ENCODE measurements at regions not wholly inside any gene's neighbourhood (a gene's known extent, or its start where the extent isn't known, plus 50 kb on each side); places are given as distances from the start of the nearest gene placed in this dataset.

DNA sequence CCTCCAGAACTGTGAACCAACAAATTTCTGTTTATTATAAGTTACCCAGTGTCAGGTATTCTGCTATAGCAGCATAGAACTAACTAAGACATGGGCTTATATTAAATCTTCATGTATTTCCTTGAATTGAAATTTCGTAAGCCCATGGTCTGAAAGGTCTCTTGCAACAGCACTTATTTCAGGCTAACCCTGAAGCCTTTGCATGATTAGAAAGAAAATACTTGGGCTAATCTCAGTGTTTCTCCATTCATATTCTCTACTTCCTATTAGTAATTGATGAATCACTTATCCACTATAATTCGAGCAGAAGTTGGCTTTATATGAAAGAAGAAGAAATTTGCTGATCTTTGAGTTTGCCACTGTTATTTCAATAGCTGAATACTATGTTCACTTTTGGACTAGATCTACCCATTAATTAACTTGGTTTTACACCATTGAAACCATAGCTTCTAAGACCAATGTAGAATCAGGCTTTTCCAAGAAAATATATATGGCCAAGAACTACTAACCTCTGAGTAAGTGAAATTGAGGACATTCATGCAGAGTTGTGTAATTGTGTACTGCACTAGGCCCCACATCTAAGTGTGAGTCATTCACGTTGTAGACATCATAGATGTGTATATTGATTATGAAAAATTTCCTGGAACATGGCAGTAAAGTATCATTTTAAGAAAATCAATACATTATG lies 731.6 kb downstream of the SOCS6 start:
- Mint-ChIP-seq H3K4me1 (ENCODE audit: low read depth) (no peaks in the 10 kb centered on the region), H3K27me3 (ENCODE audit: low read depth) (no peaks in the 10 kb centered on the region), H3K9me3 (peaks cover 10% of the 10 kb centered on the region), H3K36me3 (ENCODE audit: insufficient read depth) (no peaks in the 10 kb centered on the region), H3K4me3 (no peak overlapping the region)
- DNase-seq (no peak), ATAC-seq (no peak)

DNA sequence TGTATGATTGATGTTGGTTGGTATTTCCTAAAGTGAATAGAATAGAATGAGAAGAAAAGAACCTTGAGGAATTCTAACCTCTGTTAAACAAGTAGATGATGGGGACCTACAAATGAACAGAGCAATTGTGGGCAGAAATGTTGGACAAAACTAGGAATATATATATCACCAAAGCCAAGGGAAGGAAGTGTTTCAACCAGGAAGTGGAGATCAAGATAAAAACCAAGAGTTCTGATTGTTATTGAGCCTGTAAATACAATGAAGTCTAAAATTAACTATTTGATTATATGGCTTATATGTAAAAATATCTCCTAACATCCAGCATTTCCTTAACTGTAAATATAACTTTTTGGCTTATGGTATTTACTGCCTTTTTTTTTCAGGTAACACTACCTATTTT lies 730.0 kb downstream of the SOCS6 start:
- no peaks in the 10 kb centered on the region for H3K27me3 Mint-ChIP-seq (ENCODE audit: low read depth)
- DNase-seq, result no peak
- no peaks in the 10 kb centered on the region for H3K36me3 Mint-ChIP-seq (ENCODE audit: insufficient read depth)
- H3K9me3 Mint-ChIP-seq, result peaks cover 10% of the 10 kb centered on the region
- no peaks in the 10 kb centered on the region for H3K4me1 Mint-ChIP-seq (ENCODE audit: low read depth)
- H3K4me3 Mint-ChIP-seq, result no peak overlapping the region
- ATAC-seq, result no peak

DNA sequence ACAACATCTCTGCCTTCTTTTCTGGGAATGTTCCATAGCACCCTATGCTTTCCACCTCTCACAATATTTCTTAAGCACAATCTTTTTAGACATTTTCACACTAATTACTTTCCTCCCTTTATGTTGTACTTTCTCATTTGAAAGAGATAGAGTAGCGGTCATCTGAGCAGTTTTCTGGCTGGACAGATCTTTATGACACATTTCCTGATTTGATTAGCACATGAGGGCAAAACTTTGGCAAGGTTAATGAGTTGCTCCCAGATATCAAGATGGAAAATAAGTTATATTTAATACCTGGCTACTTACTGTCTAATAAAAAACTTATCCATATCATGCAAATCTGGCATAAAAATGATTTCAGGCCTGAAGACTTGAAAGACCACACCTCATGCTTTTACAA lies 723.9 kb downstream of the SOCS6 start:
- H3K4me1 Mint-ChIP-seq (ENCODE audit: low read depth), result no peaks in the 10 kb centered on the region
- peaks cover 4% of the 10 kb centered on the region for H3K9me3 Mint-ChIP-seq
- H3K36me3 Mint-ChIP-seq (ENCODE audit: insufficient read depth), result no peaks in the 10 kb centered on the region
- H3K4me3 Mint-ChIP-seq, result no peak overlapping the region
- DNase-seq (no peak), ATAC-seq (no peak)
- no peaks in the 10 kb centered on the region for H3K27me3 Mint-ChIP-seq (ENCODE audit: low read depth)

DNA sequence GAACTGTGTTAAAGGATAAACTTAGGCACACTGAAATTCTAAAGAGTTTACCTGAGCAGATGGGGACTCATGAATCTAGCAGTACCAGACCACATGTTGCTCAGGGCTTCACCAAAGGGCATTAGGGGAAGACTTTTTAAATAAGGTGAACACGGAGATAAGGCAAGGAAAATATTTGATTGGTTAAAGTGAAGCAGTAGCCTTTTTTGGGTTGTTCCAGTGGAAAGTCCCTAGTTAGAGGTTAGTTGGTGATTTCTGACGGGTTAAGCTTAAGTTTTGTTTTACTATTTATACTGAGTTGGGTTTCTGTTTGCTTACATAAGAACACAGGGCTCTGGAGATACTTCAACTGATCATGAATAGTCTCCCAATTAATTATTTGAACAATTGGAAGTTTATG lies 722.5 kb downstream of the SOCS6 start:
- no peaks in the 10 kb centered on the region for H3K4me1 Mint-ChIP-seq (ENCODE audit: low read depth)
- H3K27me3 Mint-ChIP-seq (ENCODE audit: low read depth), result no peaks in the 10 kb centered on the region
- DNase-seq (no peak), ATAC-seq (no peak)
- no peaks in the 10 kb centered on the region for H3K36me3 Mint-ChIP-seq (ENCODE audit: insufficient read depth)
- H3K9me3 Mint-ChIP-seq, result no peaks in the 10 kb centered on the region
- no peak overlapping the region for H3K4me3 Mint-ChIP-seq

DNA sequence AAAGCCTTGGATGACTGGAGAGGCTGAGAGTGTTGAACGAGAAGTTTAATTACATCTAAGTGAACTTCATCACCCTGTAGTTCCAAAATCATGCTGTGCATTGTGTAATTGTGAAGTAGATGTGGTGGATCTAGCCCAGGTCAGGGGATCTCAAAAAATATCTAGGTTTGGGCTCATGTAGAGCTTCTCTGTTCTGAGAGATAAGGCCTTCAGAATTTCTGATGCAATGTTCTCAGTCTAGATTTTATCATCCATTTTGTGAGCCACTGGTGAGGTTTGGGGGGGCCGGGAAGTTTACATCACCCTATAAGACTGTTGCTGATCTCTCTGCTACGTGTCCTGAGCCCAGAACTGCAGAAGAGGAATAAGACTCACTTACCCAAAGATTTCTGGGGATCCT lies 719.4 kb downstream of the SOCS6 start:
- no peak for DNase-seq
- no peaks in the 10 kb centered on the region for H3K9me3 Mint-ChIP-seq
- no peak overlapping the region for H3K4me3 Mint-ChIP-seq
- no peaks in the 10 kb centered on the region for H3K36me3 Mint-ChIP-seq (ENCODE audit: insufficient read depth)
- H3K27me3 Mint-ChIP-seq (ENCODE audit: low read depth), result no peaks in the 10 kb centered on the region
- ATAC-seq, result no peak
- no peaks in the 10 kb centered on the region for H3K4me1 Mint-ChIP-seq (ENCODE audit: low read depth)

DNA sequence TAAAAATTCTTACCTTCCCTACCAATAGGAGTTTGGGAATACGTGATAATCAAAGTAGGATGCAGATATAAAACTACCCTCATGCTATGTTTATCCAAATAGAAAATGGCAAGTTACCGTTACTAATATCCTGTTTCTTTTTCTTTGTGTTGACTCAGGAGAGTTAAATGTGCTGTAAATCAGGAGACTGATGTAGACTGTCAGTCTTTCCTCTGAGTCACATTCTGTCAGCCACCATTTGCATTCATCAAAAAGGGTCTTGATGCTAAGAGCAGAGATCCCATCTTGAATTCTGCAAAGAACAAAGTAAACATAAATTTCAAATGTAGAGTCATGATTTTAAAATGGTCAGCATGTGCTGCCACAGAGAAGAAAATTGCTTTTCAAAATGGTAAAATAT lies 712.8 kb downstream of the SOCS6 start:
- no peaks in the 10 kb centered on the region for H3K9me3 Mint-ChIP-seq
- H3K27me3 Mint-ChIP-seq (ENCODE audit: low read depth), result no peaks in the 10 kb centered on the region
- no peaks in the 10 kb centered on the region for H3K36me3 Mint-ChIP-seq (ENCODE audit: insufficient read depth)
- H3K4me1 Mint-ChIP-seq (ENCODE audit: low read depth), result no peaks in the 10 kb centered on the region
- ATAC-seq (no peak), DNase-seq (no peak)
- H3K4me3 Mint-ChIP-seq, result no peak overlapping the region

DNA sequence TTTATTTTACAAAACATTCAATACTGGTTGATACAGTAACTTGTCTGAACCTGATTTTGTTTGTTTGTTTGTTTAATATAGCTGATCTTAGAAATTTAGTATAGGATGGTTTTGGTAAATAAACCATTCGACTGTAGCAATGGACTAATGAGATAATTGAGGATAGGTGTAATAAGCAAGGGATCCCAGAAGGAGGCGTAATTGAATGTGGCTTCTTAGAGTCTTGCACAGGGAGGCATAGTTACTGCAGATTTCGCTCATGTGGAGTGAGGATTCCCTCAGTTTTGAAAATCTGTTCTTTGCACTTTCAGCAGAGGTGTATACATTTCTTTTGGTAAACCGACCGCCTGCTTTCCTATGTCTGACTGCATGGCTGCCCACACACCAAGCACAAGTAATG lies 709.6 kb downstream of the SOCS6 start:
- H3K36me3 Mint-ChIP-seq (ENCODE audit: insufficient read depth), result no peaks in the 10 kb centered on the region

DNA sequence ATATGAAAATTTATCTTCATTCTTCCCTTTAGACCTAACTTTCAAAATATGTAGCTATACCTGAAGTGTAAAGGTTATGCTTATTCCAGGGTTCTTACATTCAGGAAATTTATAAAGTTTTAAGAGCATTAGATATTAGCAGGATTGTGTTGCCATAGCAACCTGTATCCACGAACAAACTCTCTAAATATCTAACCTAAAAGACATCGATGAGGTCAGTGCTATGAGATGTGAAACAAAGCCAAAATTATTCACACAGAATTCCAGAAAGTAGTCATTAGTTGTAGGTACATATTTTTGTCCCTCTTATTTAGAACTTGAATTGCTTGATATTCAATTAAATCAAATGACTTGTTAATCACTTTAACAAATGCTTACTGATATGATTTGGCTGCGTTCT lies 705.3 kb downstream of the SOCS6 start:
- DNase-seq (no peak), ATAC-seq (no peak)
- no peaks in the 10 kb centered on the region for H3K36me3 Mint-ChIP-seq (ENCODE audit: insufficient read depth)
- no peaks in the 10 kb centered on the region for H3K27me3 Mint-ChIP-seq (ENCODE audit: low read depth)
- no peaks in the 10 kb centered on the region for H3K4me1 Mint-ChIP-seq (ENCODE audit: low read depth)
- H3K4me3 Mint-ChIP-seq, result no peak overlapping the region
- H3K9me3 Mint-ChIP-seq, result peaks cover 9% of the 10 kb centered on the region

More for the DNA sequence above, 709.6 kb downstream of the SOCS6 start:
- Mint-ChIP-seq H3K27me3 (ENCODE audit: low read depth) (no peaks in the 10 kb centered on the region), H3K4me1 (ENCODE audit: low read depth) (no peaks in the 10 kb centered on the region), H3K4me3 (no peak overlapping the region), H3K9me3 (peaks cover 9% of the 10 kb centered on the region)
- ATAC-seq (no peak), DNase-seq (no peak)

DNA sequence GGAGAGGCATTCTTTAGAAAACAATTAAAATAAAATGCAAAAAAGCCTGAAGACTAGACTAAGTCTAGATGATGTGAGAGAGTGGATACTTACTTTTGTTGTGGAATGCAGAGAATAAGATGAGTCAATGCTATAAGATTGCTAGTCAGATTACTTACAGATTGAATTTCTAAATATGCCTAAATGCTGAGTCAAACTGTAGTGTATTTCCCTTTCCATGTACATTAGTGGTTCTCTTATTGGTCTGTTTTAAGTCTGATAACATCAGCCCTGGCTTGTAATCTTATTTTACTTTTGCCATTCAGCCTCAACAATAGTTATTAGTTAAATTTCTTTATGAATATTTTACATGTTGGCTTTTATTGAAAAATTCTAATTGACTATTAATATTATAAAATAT lies 702.7 kb downstream of the SOCS6 start:
- no peak for DNase-seq
- Mint-ChIP-seq H3K27me3 (ENCODE audit: low read depth) (no peaks in the 10 kb centered on the region), H3K4me3 (no peak overlapping the region), H3K36me3 (ENCODE audit: insufficient read depth) (no peaks in the 10 kb centered on the region), H3K9me3 (peaks cover 20% of the 10 kb centered on the region), H3K4me1 (ENCODE audit: low read depth) (no peaks in the 10 kb centered on the region)
- ATAC-seq, result no peak

DNA sequence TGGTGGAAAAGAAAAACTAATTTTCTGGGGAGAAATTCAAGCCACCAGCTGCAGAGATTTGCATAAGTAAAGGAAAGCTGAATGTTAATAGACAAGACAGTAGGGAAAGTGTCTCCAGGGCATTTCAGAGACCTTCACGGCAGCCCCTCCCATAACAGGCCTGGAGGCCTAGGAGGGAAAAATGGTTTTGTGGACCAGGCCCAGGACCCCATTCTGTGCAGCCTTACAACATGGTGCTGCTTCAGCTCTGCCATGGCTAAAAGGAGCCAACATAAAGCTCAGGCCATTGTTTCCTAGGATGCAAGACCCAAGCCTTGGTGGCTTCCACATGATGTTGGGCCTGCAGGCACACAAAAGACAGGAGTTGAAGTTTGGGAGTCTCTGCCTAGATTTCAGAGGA lies 697.1 kb downstream of the SOCS6 start:
- Mint-ChIP-seq H3K36me3 (ENCODE audit: insufficient read depth) (no peaks in the 10 kb centered on the region), H3K27me3 (ENCODE audit: low read depth) (no peaks in the 10 kb centered on the region), H3K9me3 (peaks cover 31% of the 10 kb centered on the region), H3K4me1 (ENCODE audit: low read depth) (no peaks in the 10 kb centered on the region), H3K4me3 (no peak overlapping the region)
- ATAC-seq (no peak), DNase-seq (no peak)

DNA sequence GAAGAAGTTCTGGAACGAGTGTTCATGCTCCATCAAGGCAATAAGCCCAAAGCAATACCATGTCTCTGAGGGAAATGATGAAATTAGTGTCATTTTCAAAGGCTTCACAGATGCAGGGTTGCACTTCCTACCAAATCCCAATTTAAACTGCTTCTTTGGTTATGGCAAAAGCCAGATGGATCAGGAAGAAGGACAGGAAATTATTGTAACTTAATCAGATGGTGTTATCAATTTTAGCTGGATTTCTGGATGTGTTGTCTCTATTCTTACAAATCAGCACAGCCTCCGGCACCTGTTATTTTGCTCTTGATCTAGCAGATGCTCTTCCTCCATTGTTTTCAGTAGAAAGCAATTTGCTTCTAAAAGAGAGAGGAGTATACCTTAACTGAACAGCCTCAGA lies 693.4 kb downstream of the SOCS6 start:
- Mint-ChIP-seq H3K4me3 (no peak overlapping the region), H3K9me3 (peaks cover 25% of the 10 kb centered on the region), H3K36me3 (ENCODE audit: insufficient read depth) (no peaks in the 10 kb centered on the region), H3K27me3 (ENCODE audit: low read depth) (no peaks in the 10 kb centered on the region), H3K4me1 (ENCODE audit: low read depth) (no peaks in the 10 kb centered on the region)
- no peak for DNase-seq
- no peak for ATAC-seq

DNA sequence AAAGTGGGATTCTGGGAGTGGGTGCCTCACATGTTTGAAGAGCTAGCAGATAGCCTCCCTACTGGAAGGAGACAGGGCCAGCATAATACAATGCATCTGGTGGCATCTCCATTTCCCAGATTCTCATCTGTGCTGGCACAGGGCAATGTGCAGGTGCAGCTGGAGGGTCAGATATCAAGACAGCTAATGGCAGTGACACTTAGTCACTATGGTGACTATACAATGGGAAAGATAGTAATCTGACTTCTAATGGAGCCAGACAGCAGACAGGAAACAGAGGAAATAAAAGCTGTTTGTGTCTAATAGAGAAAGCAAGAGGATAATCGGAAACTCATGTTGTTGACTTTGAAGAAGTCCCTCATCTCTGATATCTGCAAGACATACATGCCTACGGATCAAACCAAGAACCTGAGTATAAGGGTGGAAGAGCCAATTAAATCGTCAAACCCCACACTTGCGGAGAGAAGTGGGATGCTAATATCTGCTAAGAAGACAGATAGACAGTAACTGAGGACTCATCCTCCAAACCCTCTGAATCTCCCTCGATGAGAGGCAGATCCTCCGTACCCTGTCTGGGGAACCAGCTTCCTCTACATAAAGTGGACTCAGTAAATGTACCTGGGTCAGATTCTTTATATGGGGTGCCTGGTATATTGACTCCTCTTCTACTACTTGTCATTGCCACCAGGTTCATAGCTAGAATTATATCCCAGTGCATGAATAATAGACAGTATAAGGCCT lies 692.7 kb downstream of the SOCS6 start:
- H3K4me3 Mint-ChIP-seq, result no peak overlapping the region
- no peak for ATAC-seq
- H3K36me3 Mint-ChIP-seq (ENCODE audit: insufficient read depth), result no peaks in the 10 kb centered on the region
- no peaks in the 10 kb centered on the region for H3K4me1 Mint-ChIP-seq (ENCODE audit: low read depth)
- peaks cover 22% of the 10 kb centered on the region for H3K9me3 Mint-ChIP-seq
- H3K27me3 Mint-ChIP-seq (ENCODE audit: low read depth), result no peaks in the 10 kb centered on the region
- DNase-seq, result no peak

DNA sequence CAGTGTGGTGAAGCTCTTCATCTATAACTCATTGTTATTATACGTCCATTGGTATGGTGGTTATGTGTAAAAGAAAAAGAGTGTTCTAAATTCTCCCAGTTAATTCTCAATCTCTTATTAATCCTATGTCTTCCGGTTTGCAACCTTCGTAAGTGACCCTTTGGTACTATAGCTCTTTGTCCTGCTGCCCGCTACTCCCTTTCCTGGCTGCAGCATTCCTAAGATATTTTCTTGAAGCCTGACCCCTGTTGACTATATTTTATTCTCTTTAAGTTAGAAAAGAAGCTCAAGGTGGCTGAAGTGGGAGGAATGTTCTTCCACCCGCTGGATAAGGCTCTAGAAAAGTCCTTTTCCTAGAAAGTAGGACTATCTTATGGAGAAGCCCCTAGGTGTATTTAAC lies 684.8 kb downstream of the SOCS6 start:
- Mint-ChIP-seq H3K27me3 (ENCODE audit: low read depth) (no peaks in the 10 kb centered on the region), H3K4me1 (ENCODE audit: low read depth) (no peaks in the 10 kb centered on the region), H3K36me3 (ENCODE audit: insufficient read depth) (no peaks in the 10 kb centered on the region), H3K9me3 (no peaks in the 10 kb centered on the region), H3K4me3 (no peak overlapping the region)
- DNase-seq (no peak), ATAC-seq (no peak)

DNA sequence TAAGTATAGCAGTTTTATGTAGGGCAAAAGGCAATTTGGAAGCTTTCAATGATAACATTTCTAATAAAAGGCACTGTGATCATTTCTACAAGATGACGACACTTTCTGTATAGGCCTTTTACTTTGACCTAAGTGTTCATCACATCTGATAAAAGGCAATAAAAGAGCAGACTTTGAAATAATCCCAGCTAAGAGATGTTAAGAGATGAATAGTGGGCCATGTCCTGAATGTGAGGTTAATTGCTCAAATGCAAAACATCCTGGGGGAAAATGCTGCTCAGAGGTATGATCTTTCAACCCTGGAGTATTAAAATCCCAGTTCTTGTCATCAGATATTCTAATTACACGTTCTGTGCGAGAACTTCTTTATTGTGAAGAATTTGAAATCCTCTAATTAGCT lies 677.6 kb downstream of the SOCS6 start:
- no peak for ATAC-seq
- no peak overlapping the region for H3K4me3 Mint-ChIP-seq
- H3K4me1 Mint-ChIP-seq (ENCODE audit: low read depth), result no peaks in the 10 kb centered on the region
- no peaks in the 10 kb centered on the region for H3K36me3 Mint-ChIP-seq (ENCODE audit: insufficient read depth)
- no peak for DNase-seq
- H3K9me3 Mint-ChIP-seq, result no peaks in the 10 kb centered on the region
- H3K27me3 Mint-ChIP-seq (ENCODE audit: low read depth), result no peaks in the 10 kb centered on the region

DNA sequence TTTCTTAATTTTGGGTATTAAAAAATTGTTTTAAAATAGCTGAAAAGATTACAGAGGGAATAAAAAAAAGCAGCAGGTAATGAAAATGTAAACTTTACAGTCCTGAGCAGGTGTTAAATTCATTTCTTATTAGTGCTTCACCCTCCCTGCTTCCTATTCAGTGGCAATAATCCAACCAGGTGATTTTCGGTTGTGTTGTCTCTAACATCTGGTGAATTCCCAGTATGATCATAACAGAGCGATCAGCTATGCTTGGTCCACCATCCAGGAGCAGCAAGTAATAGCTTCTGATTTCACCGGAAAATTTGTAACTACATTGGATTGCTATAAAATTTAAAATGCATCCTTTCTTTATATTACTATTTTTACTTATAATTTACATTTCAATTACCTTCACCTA lies 673.1 kb downstream of the SOCS6 start:
- H3K9me3 Mint-ChIP-seq, result peaks cover 4% of the 10 kb centered on the region

More for the DNA sequence above, 673.1 kb downstream of the SOCS6 start:
- H3K36me3 Mint-ChIP-seq (ENCODE audit: insufficient read depth), result no peaks in the 10 kb centered on the region
- no peak overlapping the region for H3K4me3 Mint-ChIP-seq
- ATAC-seq (no peak), DNase-seq (no peak)
- no peaks in the 10 kb centered on the region for H3K4me1 Mint-ChIP-seq (ENCODE audit: low read depth)
- H3K27me3 Mint-ChIP-seq (ENCODE audit: low read depth), result no peaks in the 10 kb centered on the region
